H1 (cell line): ENCODE measurements at regions not wholly inside any gene's neighbourhood (a gene's known extent, or its start where the extent isn't known, plus 50 kb on each side); places are given as distances from the start of the nearest gene placed in this dataset.

ENCODE experiments used
- TAF7 ChIP-seq: optimal IDR thresholded peaks from 2 replicates; pipeline ENCODE3; 2011; ENCODE audit warnings: low read depth, mild to moderate bottlenecking, inconsistent platforms, low read length, moderate library complexity, borderline replicate concordance

DNA sequence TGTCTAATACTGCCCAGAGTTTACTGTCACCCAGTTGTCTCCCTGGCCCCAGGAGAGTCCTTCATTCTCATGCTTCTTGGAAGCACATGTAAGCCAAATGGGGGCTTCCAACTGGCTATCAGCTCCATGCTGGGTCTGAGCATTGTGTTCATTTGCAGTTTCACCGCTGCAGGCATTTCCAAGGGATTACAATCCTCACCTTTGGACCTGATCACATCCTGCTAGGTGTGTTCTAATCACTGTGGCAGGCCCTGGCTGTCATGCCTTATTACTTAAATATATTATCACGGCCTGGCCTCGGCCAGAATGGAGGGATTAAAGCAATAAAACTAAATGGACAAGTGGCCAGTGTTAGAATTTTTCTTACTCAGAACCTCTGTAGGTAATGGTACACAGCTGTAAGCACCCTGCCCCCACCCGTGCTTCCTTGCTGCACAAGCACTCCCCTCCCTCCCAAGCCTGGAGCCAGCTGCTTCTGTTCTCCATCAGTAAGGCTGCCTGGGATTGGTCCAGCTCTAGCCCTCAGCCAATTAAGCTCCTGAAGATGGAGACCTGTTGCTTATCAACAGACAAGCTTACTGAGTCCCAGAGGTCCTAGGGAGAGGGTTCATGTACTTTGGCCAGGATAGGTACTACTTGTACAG is 175.9 kb upstream of the RBM19 start (continued):
- TF ChIP-seq TAF7, result no peak
